Ishikawa (cell line): ENCODE measurements at regions not wholly inside any gene's neighbourhood (a gene's known extent, or its start where the extent isn't known, plus 50 kb on each side); places are given as distances from the start of the nearest gene placed in this dataset.

Experiments
- CEBPB ChIP-seq: IDR thresholded peaks from 2 replicates; pipeline ENCODE4 v1.6.1; 2012
- CREB1 ChIP-seq: IDR thresholded peaks from 2 replicates; pipeline ENCODE4 v1.6.1; 2012; ENCODE audit warnings: low read depth
- EGR1 ChIP-seq: IDR thresholded peaks from 2 replicates; pipeline ENCODE4 v1.6.1; 2012
- EP300 ChIP-seq: IDR thresholded peaks from 2 replicates; pipeline ENCODE4 v1.6.1; 2012; ENCODE audit warnings: borderline replicate concordance
- RAD21 ChIP-seq: IDR thresholded peaks from 2 replicates; pipeline ENCODE4 v1.6.1; 2012; ENCODE audit warnings: low read depth
- TAF1 ChIP-seq: IDR thresholded peaks from 2 replicates; pipeline ENCODE4 v1.6.1; 2012; ENCODE audit warnings: low read depth, mild to moderate bottlenecking
- TCF12 ChIP-seq: IDR thresholded peaks from 2 replicates; pipeline ENCODE4 v1.6.1; 2012; ENCODE audit warnings: low read depth
- TEAD4 ChIP-seq: IDR thresholded peaks from 2 replicates; pipeline ENCODE4 v1.6.1; 2012

GRCh38 chr9:64773491-64773931 lies 511.5 kb downstream of the FOXD4L5 start:
- TF ChIP-seq CREB1, result no peak
- no peak for TF ChIP-seq EGR1
- no peak for TF ChIP-seq TEAD4
- TF ChIP-seq EP300, result no peak
- no peak for TF ChIP-seq TCF12
- no peak for TF ChIP-seq RAD21
- TF ChIP-seq TAF1, result no peak
- TF ChIP-seq CEBPB, result no peak
